H1 (cell line): ENCODE measurements at regions not wholly inside any gene's neighbourhood (a gene's known extent, or its start where the extent isn't known, plus 50 kb on each side); places are given as distances from the start of the nearest gene placed in this dataset.

Experiments
- CREB1 ChIP-seq: IDR thresholded peaks from 2 replicates; pipeline ENCODE4 v1.6.1; 2012; ENCODE audit warnings: inconsistent platforms
- KDM5A ChIP-seq: fragments of 200-600 bp; IDR thresholded peaks from 2 replicates; pipeline ENCODE4 v1.7.1; 2012; ENCODE audit warnings: mild to moderate bottlenecking, low read length, inconsistent platforms, mixed read lengths
- RFX5 ChIP-seq: IDR thresholded peaks from 2 replicates; pipeline ENCODE4 v1.6.1; 2011; ENCODE audit warnings: low read depth, low read length, improper control_type of control experiment, borderline replicate concordance
- SP1 ChIP-seq: IDR thresholded peaks from 2 replicates; pipeline ENCODE4 v1.6.1; 2011; ENCODE audit warnings: low read depth, low read length
- TCF12 ChIP-seq: IDR thresholded peaks from 2 replicates; pipeline ENCODE4 v1.6.1; 2011; ENCODE audit warnings: low read depth, mild to moderate bottlenecking, low read length

- TF ChIP-seq TCF12 (no peak), SP1 (no peak), KDM5A (no peak), CREB1 (no peak), RFX5 (no peak)
- TF ChIP-seq, all 59 proteins: peak for 0
Observed at GRCh38 chr12:89258240-89258969, 93.9 kb downstream of the DUSP6 start (continued).
